Ovary (tissue), 3 donors: ENCODE measurements at regions not wholly inside any gene's neighbourhood (a gene's known extent, or its start where the extent isn't known, plus 50 kb on each side); places are given as distances from the start of the nearest gene placed in this dataset.

Experiments
- EP300 ChIP-seq: sonication (generic); formaldehyde crosslinking; IDR thresholded peaks from one replicate; pipeline ENCODE4 v1.6.1; 2017; ENCODE audit warnings: antibody characterized with exemption
- POLR2A ChIP-seq: fragments of 450-650 bp; IDR thresholded peaks from one replicate; pipeline ENCODE4 v1.6.1; 2017; ENCODE audit warnings: antibody characterized with exemption, mild to moderate bottlenecking, moderate library complexity
- TF ChIP-seq, protein P1 (sequence below), 3 donors: fragments of 450-650 bp in 2 of 3; fragments of 200-600 bp in 1 of 3; IDR thresholded peaks; one replicate each; pipeline versions ENCODE4 v1.5.1 to v1.8.0; 2016 to 2022; ENCODE audit warnings: antibody characterized with exemption in 3 of 3, mild to moderate bottlenecking in 1 of 3
- donor health status: DM: no; HTN: no; CAD: no.

DNA sequence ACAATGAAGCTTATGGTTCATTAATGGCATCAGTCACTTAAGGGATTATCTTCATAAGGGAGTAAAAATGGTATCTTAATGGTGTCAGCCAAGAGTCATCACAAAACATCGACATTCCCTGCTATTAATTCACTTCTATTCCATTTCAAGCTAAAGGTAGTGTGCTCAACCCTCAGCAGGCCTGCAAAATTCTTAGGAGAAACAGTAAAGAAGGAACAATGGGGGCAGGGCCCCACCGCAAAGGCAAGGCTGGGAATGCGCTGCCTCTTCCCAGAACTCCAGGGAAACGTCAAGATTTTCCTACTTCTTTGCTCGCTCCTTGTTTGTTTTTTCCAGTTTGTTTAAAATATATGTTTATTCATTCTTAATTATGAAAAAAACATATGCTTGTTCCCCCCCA lies 187.3 kb upstream of the TSC22D2 start:
- TF ChIP-seq, protein P1, sequence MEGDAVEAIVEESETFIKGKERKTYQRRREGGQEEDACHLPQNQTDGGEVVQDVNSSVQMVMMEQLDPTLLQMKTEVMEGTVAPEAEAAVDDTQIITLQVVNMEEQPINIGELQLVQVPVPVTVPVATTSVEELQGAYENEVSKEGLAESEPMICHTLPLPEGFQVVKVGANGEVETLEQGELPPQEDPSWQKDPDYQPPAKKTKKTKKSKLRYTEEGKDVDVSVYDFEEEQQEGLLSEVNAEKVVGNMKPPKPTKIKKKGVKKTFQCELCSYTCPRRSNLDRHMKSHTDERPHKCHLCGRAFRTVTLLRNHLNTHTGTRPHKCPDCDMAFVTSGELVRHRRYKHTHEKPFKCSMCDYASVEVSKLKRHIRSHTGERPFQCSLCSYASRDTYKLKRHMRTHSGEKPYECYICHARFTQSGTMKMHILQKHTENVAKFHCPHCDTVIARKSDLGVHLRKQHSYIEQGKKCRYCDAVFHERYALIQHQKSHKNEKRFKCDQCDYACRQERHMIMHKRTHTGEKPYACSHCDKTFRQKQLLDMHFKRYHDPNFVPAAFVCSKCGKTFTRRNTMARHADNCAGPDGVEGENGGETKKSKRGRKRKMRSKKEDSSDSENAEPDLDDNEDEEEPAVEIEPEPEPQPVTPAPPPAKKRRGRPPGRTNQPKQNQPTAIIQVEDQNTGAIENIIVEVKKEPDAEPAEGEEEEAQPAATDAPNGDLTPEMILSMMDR (IDR thresholded peaks at IDR 0.05), result no peak
- TF ChIP-seq POLR2A (no peak), EP300 (no peak)
